LNCAP (cell line): ENCODE measurements at regions not wholly inside any gene's neighbourhood (a gene's known extent, or its start where the extent isn't known, plus 50 kb on each side); places are given as distances from the start of the nearest gene placed in this dataset.

Source experiments
- CTCF ChIP-seq: fragments of 450-650 bp; IDR thresholded peaks from 2 replicates; pipeline ENCODE4 v1.5.1; 2017; ENCODE audit warnings: mild to moderate bottlenecking

GRCh38 chr19:29376855-29377354 is 148.9 kb upstream of the VSTM2B start:
- TF ChIP-seq CTCF: no peak

GRCh38 chr19:29378126-29378525 is 147.7 kb upstream of the VSTM2B start:
- no peak for TF ChIP-seq CTCF

GRCh38 chr19:29378543-29379080 is 147.2 kb upstream of the VSTM2B start:
- TF ChIP-seq CTCF: no peak

- no peak for TF ChIP-seq CTCF
Observed at GRCh38 chr19:29379257-29380021, 146.4 kb upstream of the VSTM2B start.

- TF ChIP-seq CTCF: no peak
Observed at GRCh38 chr19:29380581-29380980, 145.2 kb upstream of the VSTM2B start.

GRCh38 chr19:29381353-29382203 is 144.2 kb upstream of the VSTM2B start:
- no peak for TF ChIP-seq CTCF

GRCh38 chr19:29383696-29384095 is 142.1 kb upstream of the VSTM2B start:
- TF ChIP-seq CTCF: no peak
